IPS-15b (cell line): ENCODE measurements at regions not wholly inside any gene's neighbourhood (a gene's known extent, or its start where the extent isn't known, plus 50 kb on each side); places are given as distances from the start of the nearest gene placed in this dataset.

ENCODE experiments used
- H3K27me3 ChIP-seq: one replicate; pipeline ENCODE4 v1.6.1; 2013; ENCODE audit warnings: low read length; ENCODE audit not compliant: control insufficient read depth, insufficient read depth
- H3K36me3 ChIP-seq: one replicate; pipeline ENCODE4 v1.6.1; 2013; ENCODE audit warnings: low read length; ENCODE audit not compliant: control insufficient read depth, insufficient read depth
- H3K4me1 ChIP-seq: one replicate; pipeline ENCODE4 v1.6.1; 2013; ENCODE audit warnings: mild to moderate bottlenecking, low read length; ENCODE audit not compliant: control insufficient read depth, insufficient read depth
- H3K4me3 ChIP-seq: one replicate; pipeline ENCODE4 v1.5.1; 2013; ENCODE audit warnings: low read depth, low read length
- H3K9ac ChIP-seq: one replicate; pipeline ENCODE4 v1.6.1; 2013; ENCODE audit warnings: low read depth, mild to moderate bottlenecking, low read length
- H3K9me3 ChIP-seq: one replicate; pipeline ENCODE4 v1.6.1; 2013; ENCODE audit warnings: mild to moderate bottlenecking, low read length; ENCODE audit not compliant: control insufficient read depth, insufficient read depth

- H3K9me3 ChIP-seq: peaks cover 5% of the 10 kb centered on the region
- H3K36me3 ChIP-seq: no peaks in the 10 kb centered on the region
- H3K4me3 ChIP-seq: no peak overlapping the region
- H3K4me1 ChIP-seq: no peaks in the 10 kb centered on the region
- no peak overlapping the region for H3K9ac ChIP-seq
- no peaks in the 10 kb centered on the region for H3K27me3 ChIP-seq
Measured at GRCh38 chr7:79911420-79911819, 223.2 kb upstream of the GNAI1 start.

DNA sequence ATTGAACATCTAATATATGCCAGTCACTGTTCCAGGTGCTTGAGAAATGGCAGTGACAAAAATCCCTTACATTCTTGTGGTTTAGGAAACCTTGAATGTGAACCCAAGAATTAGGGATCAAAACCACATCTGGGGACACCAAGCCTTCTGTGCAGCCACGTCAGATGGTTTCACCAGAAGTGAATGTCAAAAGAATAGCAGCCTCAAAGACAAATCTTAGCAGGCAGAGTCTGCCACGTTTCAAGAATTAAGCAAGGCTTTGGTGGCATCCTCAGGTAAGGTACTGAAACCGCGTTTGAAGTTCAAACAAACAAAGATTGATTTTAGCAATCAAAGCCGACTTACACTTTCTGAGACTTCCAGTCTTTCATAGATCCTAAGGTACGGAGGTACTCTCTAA, 225.5 kb upstream of the GNAI1 start:
- Histone ChIP-seq H3K4me3 (no peak overlapping the region), H3K36me3 (no peaks in the 10 kb centered on the region), H3K27me3 (no peaks in the 10 kb centered on the region), H3K9ac (no peak overlapping the region), H3K4me1 (no peaks in the 10 kb centered on the region), H3K9me3 (no peaks in the 10 kb centered on the region)

GRCh38 chr7:79897166-79897565, 237.5 kb upstream of the GNAI1 start:
- Histone ChIP-seq H3K4me1 (no peaks in the 10 kb centered on the region), H3K36me3 (no peaks in the 10 kb centered on the region), H3K9ac (no peak overlapping the region), H3K4me3 (no peak overlapping the region), H3K27me3 (no peaks in the 10 kb centered on the region), H3K9me3 (no peaks in the 10 kb centered on the region)

- Histone ChIP-seq H3K4me3 (no peak overlapping the region), H3K27me3 (no peaks in the 10 kb centered on the region), H3K36me3 (no peaks in the 10 kb centered on the region), H3K9ac (no peak overlapping the region), H3K4me1 (no peaks in the 10 kb centered on the region), H3K9me3 (no peaks in the 10 kb centered on the region)
Measured at GRCh38 chr7:79893991-79894390, 240.6 kb upstream of the GNAI1 start.

DNA sequence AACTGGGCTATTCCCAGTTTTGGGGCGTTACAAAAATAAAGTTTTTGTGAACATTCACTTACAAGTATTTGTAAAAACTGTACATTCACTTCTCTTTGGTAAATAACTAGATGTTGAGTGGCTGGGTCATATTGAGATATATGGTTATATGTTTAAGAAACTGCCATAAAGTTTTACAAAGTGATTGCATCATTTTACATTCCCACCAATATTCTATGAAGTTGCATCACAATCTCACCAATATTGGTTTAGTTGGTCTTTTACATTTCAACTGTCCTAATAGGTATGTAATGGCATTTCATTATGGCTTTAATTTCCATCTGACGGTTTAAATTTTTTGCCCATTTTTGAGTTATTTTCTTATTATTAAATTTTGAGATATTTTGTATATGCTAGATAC, 251.7 kb upstream of the GNAI1 start:
- Histone ChIP-seq H3K9ac (no peak overlapping the region), H3K36me3 (no peaks in the 10 kb centered on the region), H3K4me3 (no peak overlapping the region), H3K4me1 (no peaks in the 10 kb centered on the region), H3K27me3 (no peaks in the 10 kb centered on the region), H3K9me3 (no peaks in the 10 kb centered on the region)

DNA sequence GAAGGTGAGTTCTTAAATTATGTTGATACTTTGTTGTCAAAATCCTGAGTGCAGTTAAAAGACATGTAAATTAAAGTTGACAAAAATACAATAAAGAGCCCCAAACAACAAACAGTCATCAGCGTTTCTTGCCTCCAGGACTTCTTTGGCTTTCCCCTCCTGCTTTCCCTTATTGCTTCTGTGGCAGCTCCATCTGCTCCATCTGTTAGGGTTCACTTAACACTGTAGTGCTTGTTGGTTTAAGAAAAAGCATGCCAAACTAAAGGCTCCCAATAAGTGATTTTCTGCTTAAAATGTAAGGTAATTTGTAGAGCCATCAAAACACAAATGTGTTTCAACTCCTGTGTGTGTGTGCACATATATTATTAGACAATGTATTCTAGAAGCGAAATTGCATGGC, 254.3 kb upstream of the GNAI1 start:
- Histone ChIP-seq H3K36me3 (no peaks in the 10 kb centered on the region), H3K27me3 (no peaks in the 10 kb centered on the region), H3K9me3 (no peaks in the 10 kb centered on the region), H3K9ac (no peak overlapping the region), H3K4me1 (no peaks in the 10 kb centered on the region), H3K4me3 (no peak overlapping the region)

GRCh38 chr7:79877874-79878465, 256.7 kb upstream of the GNAI1 start:
- no peaks in the 10 kb centered on the region for H3K4me1 ChIP-seq
- H3K27me3 ChIP-seq: no peaks in the 10 kb centered on the region

DNA sequence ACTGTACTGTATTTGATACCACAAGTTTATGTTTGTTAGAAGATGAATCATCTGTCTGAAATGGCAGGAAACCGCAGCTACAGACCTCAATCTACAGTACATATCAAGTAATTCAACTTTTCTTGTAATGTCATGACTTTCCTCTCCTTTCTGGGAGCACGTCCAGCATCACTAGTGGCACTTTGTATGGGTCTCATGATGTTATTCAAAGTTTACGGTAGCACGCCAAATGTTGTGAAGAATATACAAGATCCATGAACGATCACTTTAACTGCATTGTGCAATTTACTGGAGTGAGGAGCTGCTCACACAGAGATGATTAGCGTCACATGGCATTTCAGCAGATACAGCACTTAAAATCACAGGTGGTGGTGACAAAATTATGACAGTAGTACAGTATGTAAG, 257.8 kb upstream of the GNAI1 start:
- Histone ChIP-seq H3K4me3 (no peak overlapping the region), H3K9ac (no peak overlapping the region), H3K27me3 (no peaks in the 10 kb centered on the region), H3K36me3 (no peaks in the 10 kb centered on the region), H3K9me3 (no peaks in the 10 kb centered on the region), H3K4me1 (no peaks in the 10 kb centered on the region)

More at GRCh38 chr7:79877874-79878465, 256.7 kb upstream of the GNAI1 start:
- no peaks in the 10 kb centered on the region for H3K36me3 ChIP-seq
- H3K4me3 ChIP-seq: no peak overlapping the region
- no peaks in the 10 kb centered on the region for H3K9me3 ChIP-seq
- H3K9ac ChIP-seq: no peak overlapping the region

GRCh38 chr7:79874797-79875196, 259.8 kb upstream of the GNAI1 start:
- no peaks in the 10 kb centered on the region for H3K4me1 ChIP-seq
- H3K9ac ChIP-seq: no peak overlapping the region
- H3K9me3 ChIP-seq: no peaks in the 10 kb centered on the region
- no peaks in the 10 kb centered on the region for H3K36me3 ChIP-seq
- H3K27me3 ChIP-seq: no peaks in the 10 kb centered on the region
- H3K4me3 ChIP-seq: no peak overlapping the region

DNA sequence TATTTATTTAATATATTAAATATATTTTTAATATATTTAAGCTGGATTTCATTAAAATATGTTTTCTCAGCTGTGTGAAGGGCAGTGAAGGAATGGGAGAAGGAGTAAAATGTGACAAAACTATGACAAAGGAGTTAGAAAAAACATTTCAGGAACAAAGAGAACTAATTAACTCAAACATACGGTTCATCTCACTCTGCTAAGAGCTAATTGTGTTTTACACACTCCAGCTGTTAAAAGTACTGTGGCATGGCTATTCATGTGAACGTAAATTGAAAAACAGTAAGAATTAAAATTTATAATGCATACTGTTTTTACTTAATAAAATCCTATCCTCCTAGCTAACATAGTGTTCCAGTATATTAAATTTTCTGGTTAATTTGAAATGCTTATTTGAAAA, 262.5 kb upstream of the GNAI1 start:
- Histone ChIP-seq H3K36me3 (no peaks in the 10 kb centered on the region), H3K9ac (no peak overlapping the region), H3K9me3 (no peaks in the 10 kb centered on the region), H3K4me3 (no peak overlapping the region), H3K4me1 (no peaks in the 10 kb centered on the region), H3K27me3 (no peaks in the 10 kb centered on the region)

- Histone ChIP-seq H3K9ac (no peak overlapping the region), H3K4me1 (no peaks in the 10 kb centered on the region), H3K36me3 (no peaks in the 10 kb centered on the region), H3K9me3 (no peaks in the 10 kb centered on the region), H3K4me3 (no peak overlapping the region), H3K27me3 (no peaks in the 10 kb centered on the region)
Measured at GRCh38 chr7:79868010-79868409, 266.6 kb upstream of the GNAI1 start.

DNA sequence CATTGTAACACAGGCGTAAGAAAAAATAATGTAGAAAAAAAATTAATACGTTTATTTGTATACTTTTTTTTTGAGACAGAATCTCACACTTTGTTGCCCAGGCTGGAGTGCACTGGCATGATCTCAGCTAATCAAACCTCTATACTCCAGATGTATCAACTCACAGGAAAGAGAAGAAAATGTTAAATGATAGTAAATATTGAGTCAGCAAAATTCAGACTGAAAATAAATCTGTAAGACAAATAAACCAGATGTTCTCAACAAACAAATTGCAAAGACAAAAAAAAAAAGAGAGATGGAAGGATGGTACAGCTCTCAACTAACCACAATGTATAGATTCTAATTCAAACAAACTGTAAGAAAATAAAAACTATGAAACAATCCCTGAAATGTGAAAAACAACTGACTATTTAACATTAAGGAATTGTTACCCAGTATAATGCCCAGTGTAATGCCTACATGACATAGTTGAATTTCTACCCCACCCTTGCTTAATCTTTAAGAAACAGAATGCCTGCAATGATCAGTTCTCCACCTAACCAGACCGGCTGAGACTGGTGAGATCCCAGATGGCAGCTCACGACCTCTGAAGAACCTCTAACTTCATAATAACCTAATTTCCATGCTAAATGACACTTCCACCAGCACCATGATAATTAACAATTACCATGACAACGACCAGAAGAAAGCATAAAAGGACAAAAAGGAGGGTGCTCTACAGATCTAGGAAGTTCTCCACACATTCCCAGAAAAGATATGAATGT, 272.0 kb upstream of the GNAI1 start:
- no peaks in the 10 kb centered on the region for H3K9me3 ChIP-seq
- H3K4me3 ChIP-seq: no peak overlapping the region
- no peaks in the 10 kb centered on the region for H3K4me1 ChIP-seq
- H3K9ac ChIP-seq: no peak overlapping the region
- H3K36me3 ChIP-seq: no peaks in the 10 kb centered on the region
- H3K27me3 ChIP-seq: no peaks in the 10 kb centered on the region
